MM.1S (cell line): ENCODE measurements at regions not wholly inside any gene's neighbourhood (a gene's known extent, or its start where the extent isn't known, plus 50 kb on each side); places are given as distances from the start of the nearest gene placed in this dataset.

Experiments
- DNase-seq: peaks from one replicate; pipeline ENCODE4 v3.0.0-alpha.2; 2015
- H2AFZ ChIP-seq: fragments of 300-600 bp; sonication (generic); 2 replicates; pipeline ENCODE4 v1.6.0; 2016; ENCODE audit warnings: antibody characterized with exemption, low read length
- H3F3A ChIP-seq: fragments of 300-600 bp; sonication (generic); 2 replicates; pipeline ENCODE4 v1.6.1; 2016; ENCODE audit warnings: mild to moderate bottlenecking, antibody characterized with exemption, low read length, moderate library complexity, mixed read lengths; ENCODE audit not compliant: insufficient read depth
- H3K27ac ChIP-seq: fragments of 300-600 bp; sonication (generic); 2 replicates; pipeline ENCODE4 v1.5.1; 2016; ENCODE audit warnings: mild to moderate bottlenecking, low read length
- H3K27me3 ChIP-seq: fragments of 300-600 bp; sonication (generic); replicated peaks from 2 replicates; pipeline ENCODE4 v1.6.0; 2016; ENCODE audit warnings: low read length; ENCODE audit not compliant: insufficient read depth
- H3K36me3 ChIP-seq: fragments of 300-600 bp; sonication (generic); replicated peaks from 2 replicates; pipeline ENCODE4 v1.6.1; 2016; ENCODE audit warnings: mild to moderate bottlenecking, low read length, mixed read lengths; ENCODE audit not compliant: insufficient read depth
- H3K4me1 ChIP-seq: fragments of 300-600 bp; sonication (generic); 2 replicates; pipeline ENCODE4 v1.6.1; 2016; ENCODE audit warnings: low read length, mixed read lengths
- H3K4me2 ChIP-seq: fragments of 300-600 bp; sonication (generic); 2 replicates; pipeline ENCODE4 v1.6.0; 2016; ENCODE audit warnings: low read depth, low read length
- H3K4me3 ChIP-seq: fragments of 300-600 bp; sonication (generic); 2 replicates; pipeline ENCODE4 v1.5.1; 2016; ENCODE audit warnings: low read length, mixed read lengths
- H3K79me2 ChIP-seq: fragments of 300-600 bp; sonication (generic); 2 replicates; pipeline ENCODE4 v1.6.1; 2016; ENCODE audit warnings: mixed run types, low read length, mixed read lengths
- H3K9ac ChIP-seq: fragments of 300-600 bp; sonication (generic); 2 replicates; pipeline ENCODE4 v1.6.1; 2016; ENCODE audit warnings: low read length, mixed read lengths
- H3K9me2 ChIP-seq: fragments of 300-600 bp; sonication (generic); replicated peaks from 2 replicates; pipeline ENCODE4 v1.6.1; 2016; ENCODE audit warnings: mild to moderate bottlenecking, low read length, mixed read lengths; ENCODE audit not compliant: insufficient read depth
- H3K9me3 ChIP-seq: fragments of 300-600 bp; sonication (generic); replicated peaks from 2 replicates; pipeline ENCODE4 v1.6.1; 2016; ENCODE audit warnings: mild to moderate bottlenecking, low read length, mixed read lengths; ENCODE audit not compliant: insufficient read depth
- H4K20me1 ChIP-seq: fragments of 300-600 bp; sonication (generic); 2 replicates; pipeline ENCODE4 v1.6.1; 2016; ENCODE audit warnings: mild to moderate bottlenecking, low read length, moderate library complexity, mixed read lengths; ENCODE audit not compliant: insufficient read depth
- CTCF ChIP-seq: fragments of 300-600 bp; sonication (generic); IDR thresholded peaks from 2 replicates; pipeline ENCODE4 v1.5.1; 2016; ENCODE audit warnings: antibody characterized with exemption, low read length, mixed read lengths
- EZH2 ChIP-seq: fragments of 300-600 bp; sonication (generic); optimal IDR thresholded peaks from 2 replicates; pipeline ENCODE3; 2017; ENCODE audit warnings: low read depth, mild to moderate bottlenecking, antibody characterized with exemption, low read length, mixed read lengths
- EZH2phosphoT487 ChIP-seq: fragments of 300-600 bp; sonication (generic); IDR thresholded peaks from 2 replicates; pipeline ENCODE4 v1.6.1; 2018; ENCODE audit warnings: antibody characterized with exemption, low read length

- no peak overlapping the region for H2AFZ ChIP-seq
- no peaks in the 10 kb centered on the region for H3K36me3 ChIP-seq
- no peak for DNase-seq
- H3K9me3 ChIP-seq: no peaks in the 10 kb centered on the region
- H3K27me3 ChIP-seq: no peaks in the 10 kb centered on the region
- no peak for TF ChIP-seq EZH2phosphoT487
- no peak for TF ChIP-seq CTCF
- no peak for TF ChIP-seq EZH2
- no peaks in the 10 kb centered on the region for H4K20me1 ChIP-seq
- no peaks in the 10 kb centered on the region for H3K9me2 ChIP-seq
- no peaks in the 10 kb centered on the region for H3K79me2 ChIP-seq
- H3F3A ChIP-seq: no peaks in the 10 kb centered on the region
- H3K27ac ChIP-seq: no peak overlapping the region
- H3K4me1 ChIP-seq: no peaks in the 10 kb centered on the region
- H3K9ac ChIP-seq: no peak overlapping the region
- H3K4me3 ChIP-seq: no peak overlapping the region
- no peak overlapping the region for H3K4me2 ChIP-seq
Measured at GRCh38 chr3:146845361-146845760, 240.2 kb upstream of the PLSCR5 start.

- TF ChIP-seq EZH2phosphoT487: no peak
- no peak for TF ChIP-seq EZH2
- no peak for TF ChIP-seq CTCF
- Histone ChIP-seq H3K4me3 (no peak overlapping the region), H3K4me1 (no peaks in the 10 kb centered on the region), H3K36me3 (no peaks in the 10 kb centered on the region), H3K9me2 (no peaks in the 10 kb centered on the region), H2AFZ (no peak overlapping the region), H3K9ac (no peak overlapping the region), H3K4me2 (no peak overlapping the region), H3K27me3 (no peaks in the 10 kb centered on the region), H3K9me3 (no peaks in the 10 kb centered on the region), H4K20me1 (no peaks in the 10 kb centered on the region), H3F3A (no peaks in the 10 kb centered on the region), H3K79me2 (no peaks in the 10 kb centered on the region), H3K27ac (no peak overlapping the region)
- no peak for DNase-seq
Measured at GRCh38 chr3:146843476-146843875, 238.3 kb upstream of the PLSCR5 start.

- Histone ChIP-seq H3K79me2 (no peaks in the 10 kb centered on the region), H3K4me1 (no peaks in the 10 kb centered on the region), H3K9me2 (no peaks in the 10 kb centered on the region), H3F3A (no peaks in the 10 kb centered on the region), H3K27me3 (no peaks in the 10 kb centered on the region), H3K4me2 (no peak overlapping the region), H3K27ac (no peak overlapping the region), H3K4me3 (no peak overlapping the region), H3K9ac (no peak overlapping the region), H4K20me1 (no peaks in the 10 kb centered on the region), H3K36me3 (no peaks in the 10 kb centered on the region), H3K9me3 (no peaks in the 10 kb centered on the region), H2AFZ (no peak overlapping the region)
- DNase-seq: no peak
- TF ChIP-seq CTCF (no peak), EZH2 (no peak), EZH2phosphoT487 (no peak)
Measured at GRCh38 chr3:146839727-146840375, 234.7 kb upstream of the PLSCR5 start.
